ENCODE measurements at regions not wholly inside any gene's neighbourhood (a gene's known extent, or its start where the extent isn't known, plus 50 kb on each side); places are given as distances from the start of the nearest gene placed in this dataset.

DNA sequence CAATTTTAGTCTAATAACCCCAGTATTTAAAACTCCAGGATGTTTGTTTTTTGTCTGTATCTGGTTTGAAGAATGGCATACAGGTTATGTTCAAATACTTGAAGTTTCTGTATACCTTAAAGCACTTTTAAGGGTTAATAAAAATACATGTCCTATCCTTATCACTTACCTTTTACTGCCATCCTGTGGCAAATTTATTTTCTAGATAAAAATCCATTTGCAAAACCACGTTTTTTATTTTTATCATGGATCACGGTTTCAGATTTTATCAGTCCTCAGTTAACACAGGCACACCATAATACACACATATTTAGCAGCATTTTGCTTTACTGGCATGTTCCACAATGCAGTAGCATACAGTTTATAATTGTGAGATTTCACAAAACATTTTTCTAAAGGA, 113.3 kb upstream of the H2AZ1 start:
- H3K9me3 ChIP-seq = no peaks in the 10 kb centered on the region
- H3K36me3 ChIP-seq (ENCODE audit: low read depth) = no peaks in the 10 kb centered on the region
- DNase-seq = no peak
- no peak overlapping the region for H3K4me3 ChIP-seq
- ATAC-seq = no peak
- intact Hi-C loops (cut with DNase I, micrococcal nuclease) = no loop called here
- H3K4me1 ChIP-seq (ENCODE audit: low read depth) = no peaks in the 10 kb centered on the region
- TF ChIP-seq, protein P1, sequence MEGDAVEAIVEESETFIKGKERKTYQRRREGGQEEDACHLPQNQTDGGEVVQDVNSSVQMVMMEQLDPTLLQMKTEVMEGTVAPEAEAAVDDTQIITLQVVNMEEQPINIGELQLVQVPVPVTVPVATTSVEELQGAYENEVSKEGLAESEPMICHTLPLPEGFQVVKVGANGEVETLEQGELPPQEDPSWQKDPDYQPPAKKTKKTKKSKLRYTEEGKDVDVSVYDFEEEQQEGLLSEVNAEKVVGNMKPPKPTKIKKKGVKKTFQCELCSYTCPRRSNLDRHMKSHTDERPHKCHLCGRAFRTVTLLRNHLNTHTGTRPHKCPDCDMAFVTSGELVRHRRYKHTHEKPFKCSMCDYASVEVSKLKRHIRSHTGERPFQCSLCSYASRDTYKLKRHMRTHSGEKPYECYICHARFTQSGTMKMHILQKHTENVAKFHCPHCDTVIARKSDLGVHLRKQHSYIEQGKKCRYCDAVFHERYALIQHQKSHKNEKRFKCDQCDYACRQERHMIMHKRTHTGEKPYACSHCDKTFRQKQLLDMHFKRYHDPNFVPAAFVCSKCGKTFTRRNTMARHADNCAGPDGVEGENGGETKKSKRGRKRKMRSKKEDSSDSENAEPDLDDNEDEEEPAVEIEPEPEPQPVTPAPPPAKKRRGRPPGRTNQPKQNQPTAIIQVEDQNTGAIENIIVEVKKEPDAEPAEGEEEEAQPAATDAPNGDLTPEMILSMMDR (IDR thresholded peaks at IDR 0.05) = no peak

DNA sequence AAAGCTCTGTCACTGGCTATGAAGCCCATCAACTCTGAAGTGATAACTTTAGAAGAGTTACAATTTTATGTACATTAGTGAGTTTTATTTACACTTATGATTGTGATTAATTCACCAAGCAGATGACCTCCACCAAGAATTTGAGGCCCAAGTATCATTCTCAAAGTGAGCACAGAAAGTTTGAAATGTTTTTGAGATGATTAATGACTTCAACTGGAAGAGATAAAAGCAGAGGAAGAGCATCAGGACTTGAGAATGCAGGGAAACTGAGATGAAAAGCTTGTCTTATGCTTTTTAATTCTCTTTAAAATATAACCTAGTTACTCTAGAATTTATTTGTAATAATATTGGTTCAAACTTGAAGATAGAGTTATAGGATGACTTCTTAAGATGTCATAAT, 112.8 kb upstream of the H2AZ1 start:
- DNase-seq (no peak), ATAC-seq (no peak)
- TF ChIP-seq, protein P1 (IDR thresholded peaks at IDR 0.05) = no peak

DNA sequence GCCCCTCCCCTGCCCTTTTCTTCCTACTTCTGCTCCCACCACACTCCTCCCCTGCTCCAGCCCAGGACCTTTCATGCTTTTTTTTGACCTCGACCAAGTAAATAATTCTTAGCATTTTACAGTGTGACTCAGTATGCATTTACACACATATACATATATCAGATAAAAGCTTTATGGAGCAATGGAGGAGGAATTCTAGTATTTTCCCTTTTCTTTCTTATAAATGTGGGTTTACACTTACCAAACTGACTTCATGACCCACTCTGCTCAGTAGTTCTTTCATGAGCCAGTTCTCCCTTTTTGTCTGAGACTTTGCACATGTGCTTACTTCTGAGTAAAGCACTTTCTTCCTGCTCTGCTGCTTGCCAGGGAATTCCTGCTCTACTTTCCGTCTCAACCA, 111.8 kb upstream of the H2AZ1 start:
- intact Hi-C loops (cut with DNase I, micrococcal nuclease) = no loop called here
- Histone ChIP-seq H3K36me3 (ENCODE audit: low read depth) (no peaks in the 10 kb centered on the region), H3K4me3 (no peak overlapping the region), H3K9me3 (no peaks in the 10 kb centered on the region), H3K4me1 (ENCODE audit: low read depth) (no peaks in the 10 kb centered on the region)
- ATAC-seq = no peak
- TF ChIP-seq, protein P1 (IDR thresholded peaks at IDR 0.05) = no peak
- DNase-seq = no peak

More for the DNA sequence above, 112.8 kb upstream of the H2AZ1 start:
- Histone ChIP-seq H3K4me3 (no peak overlapping the region), H3K36me3 (ENCODE audit: low read depth) (no peaks in the 10 kb centered on the region), H3K4me1 (ENCODE audit: low read depth) (no peaks in the 10 kb centered on the region), H3K9me3 (no peaks in the 10 kb centered on the region)
- intact Hi-C loops (cut with DNase I, micrococcal nuclease) = no loop called here

DNA sequence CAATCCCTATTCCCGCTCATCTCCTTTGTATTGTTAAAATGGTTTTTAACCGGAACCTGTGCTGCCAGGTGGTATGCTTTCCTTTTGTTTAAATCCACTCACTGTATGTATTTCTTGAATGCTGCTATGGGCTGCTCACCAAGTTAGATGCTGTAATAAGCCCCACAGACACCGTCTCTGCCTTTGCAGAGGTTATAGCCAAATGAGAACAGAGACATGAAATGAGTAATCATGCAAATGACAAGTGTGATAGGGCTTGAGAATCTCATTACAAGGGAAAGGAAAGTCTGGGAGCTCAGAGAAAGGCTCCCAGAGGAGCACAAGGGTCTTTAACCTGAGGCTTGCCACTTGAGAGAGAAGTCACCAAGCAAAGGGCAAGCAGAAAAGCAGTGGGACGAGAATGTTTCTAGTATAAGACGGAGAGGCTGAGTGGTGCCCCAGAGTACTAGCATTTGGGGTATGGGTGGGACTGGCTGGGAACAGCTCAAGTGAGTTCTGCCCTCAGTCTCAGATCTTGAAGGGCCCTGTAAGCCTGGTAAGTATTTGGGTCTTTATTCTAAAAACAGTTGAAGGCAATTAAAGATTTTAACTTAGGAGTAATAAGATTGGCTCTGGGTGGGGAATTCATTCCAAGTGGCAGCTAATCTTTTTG, 110.8 kb upstream of the H2AZ1 start:
- no peak for DNase-seq
- Histone ChIP-seq H3K4me3 (no peak overlapping the region), H3K4me1 (ENCODE audit: low read depth) (no peaks in the 10 kb centered on the region), H3K36me3 (ENCODE audit: low read depth) (no peaks in the 10 kb centered on the region), H3K9me3 (no peaks in the 10 kb centered on the region)
- intact Hi-C loops (cut with DNase I, micrococcal nuclease) = no loop called here
- no peak for ATAC-seq
- TF ChIP-seq, protein P1 (IDR thresholded peaks at IDR 0.05) = no peak

DNA sequence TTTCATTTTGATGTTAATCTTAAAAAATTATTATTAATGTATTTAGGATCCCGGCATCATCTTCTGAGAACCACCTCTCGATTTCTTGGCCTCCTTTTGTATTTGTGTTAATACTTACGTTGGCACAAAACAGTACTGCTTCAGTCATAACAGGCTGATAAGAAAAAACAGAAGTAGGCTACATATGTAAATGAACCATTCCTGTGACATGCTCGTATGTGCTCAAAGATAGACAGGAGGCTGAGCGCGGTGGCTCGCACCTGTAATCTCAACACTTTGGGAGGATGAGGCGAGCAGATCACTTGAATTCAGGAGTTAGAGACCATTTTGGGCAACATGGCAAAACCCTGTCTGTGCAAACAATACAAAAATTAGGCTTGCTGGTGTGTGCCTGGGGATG, 109.4 kb upstream of the H2AZ1 start:
- H3K36me3 ChIP-seq (ENCODE audit: low read depth) = no peaks in the 10 kb centered on the region
- no peaks in the 10 kb centered on the region for H3K4me1 ChIP-seq (ENCODE audit: low read depth)
- DNase-seq (no peak), ATAC-seq (no peak)
- no peak overlapping the region for H3K4me3 ChIP-seq
- intact Hi-C loops (cut with DNase I, micrococcal nuclease) = no loop called here
- TF ChIP-seq, protein P1 (IDR thresholded peaks at IDR 0.05) = no peak
- no peaks in the 10 kb centered on the region for H3K9me3 ChIP-seq

DNA sequence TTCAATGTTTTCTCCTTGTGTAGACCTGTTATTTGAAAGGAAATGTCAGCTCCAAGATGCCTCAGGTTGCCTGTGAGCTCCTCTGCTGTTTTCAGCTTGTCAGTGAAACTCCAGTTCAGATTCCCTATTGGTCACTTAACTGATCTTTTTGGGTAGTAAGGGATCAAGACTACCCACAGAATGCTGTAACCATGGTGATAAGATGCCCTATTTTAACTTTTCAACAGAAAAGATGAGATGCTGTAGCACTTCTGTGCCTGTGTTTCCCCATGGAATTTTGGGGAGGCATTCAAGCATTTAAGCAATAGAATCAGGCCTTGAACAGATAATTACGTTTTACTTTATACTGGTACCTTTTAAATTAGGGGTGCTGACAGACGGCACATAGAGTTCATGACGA, 106.6 kb upstream of the H2AZ1 start:
- H3K9me3 ChIP-seq = no peaks in the 10 kb centered on the region
- H3K4me1 ChIP-seq (ENCODE audit: low read depth) = no peaks in the 10 kb centered on the region
- no peak overlapping the region for H3K4me3 ChIP-seq
- DNase-seq (no peak), ATAC-seq (no peak)
- intact Hi-C loops (cut with DNase I, micrococcal nuclease) = no loop called here
- TF ChIP-seq, protein P1 (IDR thresholded peaks at IDR 0.05) = no peak
- no peaks in the 10 kb centered on the region for H3K36me3 ChIP-seq (ENCODE audit: low read depth)

Measured in mucosa of descending colon (tissue), 3 donors.